H9 (cell line): ENCODE measurements at regions not wholly inside any gene's neighbourhood (a gene's known extent, or its start where the extent isn't known, plus 50 kb on each side); places are given as distances from the start of the nearest gene placed in this dataset.

Experiments
- DNase-seq: peaks from one replicate; pipeline ENCODE4 v3.0.0-alpha.2; 2017
- H2AFZ ChIP-seq: one replicate; pipeline ENCODE4 v1.6.1; 2013; ENCODE audit warnings: mild to moderate bottlenecking, low read length, control low read depth, moderate library complexity
- H2AK5ac ChIP-seq: 2 replicates; pipeline ENCODE4 v1.6.1; 2013; ENCODE audit warnings: low read length, control low read depth, mixed read lengths; ENCODE audit not compliant: insufficient read length
- H2BK120ac ChIP-seq: one replicate; pipeline ENCODE4 v1.6.1; 2013; ENCODE audit warnings: low read depth, mild to moderate bottlenecking, low read length, control low read depth, inconsistent platforms; ENCODE audit not compliant: poor library complexity, severe bottlenecking
- H2BK12ac ChIP-seq: 2 replicates; pipeline ENCODE4 v1.6.1; 2013; ENCODE audit warnings: low read length, control low read depth, mixed read lengths, low read depth; ENCODE audit not compliant: insufficient read length
- H2BK15ac ChIP-seq: 2 replicates; pipeline ENCODE4 v1.6.1; 2013; ENCODE audit warnings: low read depth, low read length, control low read depth
- H2BK20ac ChIP-seq: one replicate; pipeline ENCODE4 v1.6.1; 2013; ENCODE audit warnings: low read depth, mild to moderate bottlenecking, low read length, control low read depth, inconsistent platforms; ENCODE audit not compliant: poor library complexity, severe bottlenecking
- H2BK5ac ChIP-seq: 2 replicates; pipeline ENCODE4 v1.6.1; 2013; ENCODE audit warnings: low read length, control low read depth, mixed read lengths; ENCODE audit not compliant: insufficient read length
- H3K14ac ChIP-seq: 2 replicates; pipeline ENCODE4 v1.6.1; 2013; ENCODE audit warnings: low read length, control low read depth; ENCODE audit not compliant: insufficient read depth
- H3K18ac ChIP-seq: 2 replicates; pipeline ENCODE4 v1.6.1; 2013; ENCODE audit warnings: low read depth, mild to moderate bottlenecking, mixed read lengths, low read length, control low read depth; ENCODE audit not compliant: insufficient read length
- H3K23ac ChIP-seq: 2 replicates; pipeline ENCODE4 v1.6.1; 2013; ENCODE audit warnings: low read length, control low read depth, mixed read lengths, low read depth; ENCODE audit not compliant: insufficient read length
- H3K23me2 ChIP-seq: 2 replicates; pipeline ENCODE4 v1.6.1; 2013; ENCODE audit warnings: low read depth, mild to moderate bottlenecking, mixed read lengths, low read length, control low read depth; ENCODE audit not compliant: insufficient read length, poor library complexity, severe bottlenecking
- H3K27ac ChIP-seq: 2 replicates; pipeline ENCODE4 v1.5.1; 2013; ENCODE audit warnings: low read length, control low read depth, mixed read lengths, low read depth; ENCODE audit not compliant: insufficient read length
- H3K27me3 ChIP-seq: 2 replicates; pipeline ENCODE4 v1.6.1; 2013; ENCODE audit warnings: low read length, control low read depth, inconsistent platforms; ENCODE audit not compliant: insufficient read depth
- H3K4ac ChIP-seq: 2 replicates; pipeline ENCODE4 v1.6.1; 2013; ENCODE audit warnings: low read depth, mild to moderate bottlenecking, control low read depth, inconsistent platforms, low read length, moderate library complexity
- H3K4me1 ChIP-seq: 2 replicates; pipeline ENCODE4 v1.6.1; 2013; ENCODE audit warnings: low read length, control low read depth, inconsistent platforms; ENCODE audit not compliant: insufficient read depth
- H3K4me2 ChIP-seq: 2 replicates; pipeline ENCODE4 v1.6.1; 2013; ENCODE audit warnings: low read length, control low read depth, mixed read lengths; ENCODE audit not compliant: insufficient read length, insufficient read depth
- H3K56ac ChIP-seq: 2 replicates; pipeline ENCODE4 v1.6.1; 2013; ENCODE audit warnings: low read depth, mild to moderate bottlenecking, mixed read lengths, low read length, control low read depth; ENCODE audit not compliant: insufficient read length
- H3K79me1 ChIP-seq: 2 replicates; pipeline ENCODE4 v1.6.1; 2013; ENCODE audit warnings: low read depth, mild to moderate bottlenecking, moderate library complexity, low read length, control low read depth, inconsistent platforms; ENCODE audit not compliant: insufficient read depth, poor library complexity, severe bottlenecking
- H3K79me2 ChIP-seq: 2 replicates; pipeline ENCODE4 v1.6.1; 2013; ENCODE audit warnings: low read length, control low read depth, inconsistent platforms; ENCODE audit not compliant: insufficient read depth
- H3K9ac ChIP-seq: 2 replicates; pipeline ENCODE4 v1.6.1; 2013; ENCODE audit warnings: low read length, control low read depth, mixed read lengths; ENCODE audit not compliant: insufficient read length; ENCODE audit errors: extremely low read depth
- H3K9me3 ChIP-seq: one replicate; pipeline ENCODE4 v1.6.1; 2013; ENCODE audit warnings: low read depth, low read length, inconsistent platforms; ENCODE audit not compliant: control insufficient read depth
- H3T11ph ChIP-seq: one replicate; pipeline ENCODE4 v1.6.1; 2013; ENCODE audit warnings: mild to moderate bottlenecking, low read length, control low read depth, inconsistent platforms
- H4K20me1 ChIP-seq: one replicate; pipeline ENCODE4 v1.6.1; 2013; ENCODE audit not compliant: control insufficient read depth, insufficient read length, insufficient read depth
- H4K5ac ChIP-seq: 2 replicates; pipeline ENCODE4 v1.6.1; 2013; ENCODE audit warnings: low read depth, mild to moderate bottlenecking, mixed read lengths, low read length, control low read depth; ENCODE audit not compliant: insufficient read length
- H4K8ac ChIP-seq: replicated peaks from 2 replicates; pipeline ENCODE4 v1.6.1; 2013; ENCODE audit warnings: low read length, control low read depth, mixed read lengths, low read depth; ENCODE audit not compliant: insufficient read length
- H4K91ac ChIP-seq: 2 replicates; pipeline ENCODE4 v1.6.1; 2013; ENCODE audit warnings: low read depth, mild to moderate bottlenecking, moderate library complexity, mixed read lengths, low read length, control low read depth; ENCODE audit not compliant: insufficient read length
- H3K27ac Mint-ChIP-seq, 3 experiments: 2 replicates in 2 of 3; 3 replicates in 1 of 3; pipeline ENCODE4 v1.8.0; 2020 to 2021; ENCODE audit warnings: mixed read lengths in 3 of 3, mild to moderate bottlenecking in 1 of 3, moderate library complexity in 1 of 3
- H3K27me3 Mint-ChIP-seq: 2 replicates; pipeline ENCODE4 v1.8.0; 2021; ENCODE audit warnings: low read depth, mild to moderate bottlenecking, moderate library complexity, mixed read lengths
- H3K36me3 Mint-ChIP-seq, 3 experiments: 2 replicates in 2 of 3; 3 replicates in 1 of 3; pipeline ENCODE4 v1.8.0; 2020 to 2021; ENCODE audit warnings: low read depth in 3 of 3, mixed read lengths in 3 of 3; ENCODE audit not compliant: insufficient read depth in 1 of 3
- H3K4me1 Mint-ChIP-seq, 2 experiments: 2 replicates each; pipeline ENCODE4 v1.8.0; 2020; ENCODE audit warnings: mixed read lengths in 2 of 2
- H3K4me3 Mint-ChIP-seq, 2 experiments: 2 replicates in 1 of 2; 3 replicates in 1 of 2; pipeline ENCODE4 v1.8.0; 2020 to 2021; ENCODE audit warnings: mild to moderate bottlenecking in 2 of 2, mixed read lengths in 2 of 2, moderate library complexity in 1 of 2
- H3K9me3 Mint-ChIP-seq, 2 experiments: 2 replicates in 1 of 2; 3 replicates in 1 of 2; pipeline ENCODE4 v1.8.0; 2020; ENCODE audit warnings: mild to moderate bottlenecking in 2 of 2, mixed read lengths in 2 of 2, moderate library complexity in 1 of 2
- WGBS: extraction: QIAGEN DNeasy Blood & Tissue Kit; methylation state at CpG from one replicate; pipeline ENCODE4 v1.1.7; 2013; ENCODE audit warnings: missing lambda C conversion rate, low lambda C conversion rate, mixed read lengths; ENCODE audit not compliant: insufficient read length; ENCODE audit errors: extremely low coverage; 5-methylcytosine and 5-hydroxymethylcytosine counted together
- TF ChIP-seq, protein P1 (sequence below): fragments of 200-600 bp; sonication (generic); conservative IDR thresholded peaks from 3 replicates; pipeline ENCODE4 v1.8.0; 2021; ENCODE audit warnings: antibody characterized with exemption, mild to moderate bottlenecking

DNA sequence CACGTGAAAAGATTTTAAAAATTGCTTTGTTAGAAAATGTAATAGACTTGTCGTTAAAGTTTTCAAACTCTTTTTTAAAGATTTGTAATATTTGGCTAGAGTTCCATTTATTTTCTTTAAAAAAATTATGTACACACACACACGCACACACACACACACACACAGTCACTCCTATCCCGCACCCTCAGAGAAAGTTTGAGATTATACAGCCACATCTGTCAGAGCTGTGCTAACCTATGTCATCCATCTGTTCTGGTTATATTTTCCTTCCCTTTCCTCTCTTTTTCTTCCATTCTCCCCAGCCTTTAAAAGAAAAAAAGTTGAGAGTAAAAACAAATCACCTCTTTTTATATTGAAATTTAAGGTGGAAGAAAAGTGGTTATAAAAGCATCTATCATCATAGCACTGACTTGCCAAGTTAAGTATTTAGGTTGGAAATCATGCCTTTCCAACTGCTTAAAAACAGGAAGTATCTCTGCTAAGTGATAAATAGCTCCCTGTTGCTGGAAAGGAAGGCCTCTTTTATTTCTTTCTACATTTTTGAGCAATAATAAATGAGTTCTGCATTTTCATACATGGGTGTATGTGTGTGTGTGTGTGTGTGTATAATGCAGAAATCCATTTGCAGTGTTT lies 163.3 kb upstream of the SPRY1 start:
- H3K9me3 ChIP-seq = no peaks in the 10 kb centered on the region
- H3K27ac Mint-ChIP-seq = 0 out of 7 replicates have a peak overlapping the region, but pooled peaks of 1 of the 3 experiments have one; percentile 8

More for the DNA sequence above, 163.3 kb upstream of the SPRY1 start:
- Histone ChIP-seq H3K27ac (no peak overlapping the region), H3K18ac (no peak overlapping the region), H3T11ph (no peak overlapping the region), H2BK15ac (no peak overlapping the region), H4K8ac (no peak overlapping the region), H3K79me1 (no peaks in the 10 kb centered on the region), H2BK12ac (no peak overlapping the region), H2BK20ac (no peak overlapping the region), H3K4ac (no peak overlapping the region), H2AK5ac (no peak overlapping the region), H2BK120ac (no peak overlapping the region), H3K23me2 (no peaks in the 10 kb centered on the region), H3K23ac (no peak overlapping the region), H2BK5ac (no peak overlapping the region), H3K14ac (no peak overlapping the region), H4K20me1 (no peaks in the 10 kb centered on the region), H2AFZ (no peak overlapping the region), H3K9ac (no peak overlapping the region), H3K56ac (no peak overlapping the region), H3K27me3 (no peaks in the 10 kb centered on the region), H4K91ac (no peak overlapping the region), H3K4me1 (peaks cover 4% of the 10 kb centered on the region; the same call in 1 of the 2 replicates), H3K79me2 (no peaks in the 10 kb centered on the region), H4K5ac (no peak overlapping the region), H3K4me2 (no peak overlapping the region)
- Mint-ChIP-seq H3K9me3 (peaks cover 0 to 4% of the 10 kb centered on the region in 2 experiments; a peak in 2 of 5 replicates), H3K27me3 (no peaks in the 10 kb centered on the region), H3K4me3 (no peak overlapping the region), H3K4me1 (peaks cover 21 to 22% of the 10 kb centered on the region in 2 experiments), H3K36me3 (peaks cover 3 to 13% (median 7%) of the 10 kb centered on the region in 3 experiments; a peak in 6 of 7 replicates)
- no peak for DNase-seq
- no CpG with 5 or more reads among the region's 4 CpGs for WGBS
- TF ChIP-seq, protein P1, sequence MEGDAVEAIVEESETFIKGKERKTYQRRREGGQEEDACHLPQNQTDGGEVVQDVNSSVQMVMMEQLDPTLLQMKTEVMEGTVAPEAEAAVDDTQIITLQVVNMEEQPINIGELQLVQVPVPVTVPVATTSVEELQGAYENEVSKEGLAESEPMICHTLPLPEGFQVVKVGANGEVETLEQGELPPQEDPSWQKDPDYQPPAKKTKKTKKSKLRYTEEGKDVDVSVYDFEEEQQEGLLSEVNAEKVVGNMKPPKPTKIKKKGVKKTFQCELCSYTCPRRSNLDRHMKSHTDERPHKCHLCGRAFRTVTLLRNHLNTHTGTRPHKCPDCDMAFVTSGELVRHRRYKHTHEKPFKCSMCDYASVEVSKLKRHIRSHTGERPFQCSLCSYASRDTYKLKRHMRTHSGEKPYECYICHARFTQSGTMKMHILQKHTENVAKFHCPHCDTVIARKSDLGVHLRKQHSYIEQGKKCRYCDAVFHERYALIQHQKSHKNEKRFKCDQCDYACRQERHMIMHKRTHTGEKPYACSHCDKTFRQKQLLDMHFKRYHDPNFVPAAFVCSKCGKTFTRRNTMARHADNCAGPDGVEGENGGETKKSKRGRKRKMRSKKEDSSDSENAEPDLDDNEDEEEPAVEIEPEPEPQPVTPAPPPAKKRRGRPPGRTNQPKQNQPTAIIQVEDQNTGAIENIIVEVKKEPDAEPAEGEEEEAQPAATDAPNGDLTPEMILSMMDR = no peak
